Spinal cord (tissue), 9 donors: ENCODE measurements at regions not wholly inside any gene's neighbourhood (a gene's known extent, or its start where the extent isn't known, plus 50 kb on each side); places are given as distances from the start of the nearest gene placed in this dataset.

Experiments
- DNase-seq, 6 donors: peaks; one replicate each; pipeline versions ENCODE4 v3.0.0 to v3.0.0-alpha.2; 2013 to 2015; ENCODE audit warnings: low spot score in 6 of 6, low read depth in 4 of 6
- H3K27ac ChIP-seq: one replicate; pipeline ENCODE4 v1.5.1; 2013; ENCODE audit warnings: low read depth, low read length, control low read depth
- H3K27me3 ChIP-seq: one replicate; pipeline ENCODE4 v1.6.1; 2013; ENCODE audit warnings: low read length; ENCODE audit not compliant: control insufficient read depth, insufficient read depth
- H3K36me3 ChIP-seq: one replicate; pipeline ENCODE4 v1.6.1; 2013; ENCODE audit warnings: low read length; ENCODE audit not compliant: control insufficient read depth, insufficient read depth
- H3K4me1 ChIP-seq: one replicate; pipeline ENCODE4 v1.6.1; 2013; ENCODE audit warnings: low read length; ENCODE audit not compliant: control insufficient read depth, insufficient read depth
- H3K4me3 ChIP-seq: one replicate; pipeline ENCODE4 v1.5.1; 2013; ENCODE audit warnings: low read depth, low read length, control low read depth
- H3K9me3 ChIP-seq: one replicate; pipeline ENCODE4 v1.6.1; 2013; ENCODE audit warnings: low read length; ENCODE audit not compliant: control insufficient read depth, insufficient read depth
- WGBS: methylation state at CpG from one replicate; pipeline ENCODE4 v1.1.5; 2013; ENCODE audit warnings: missing lambda C conversion rate; ENCODE audit not compliant: insufficient coverage; 5-methylcytosine and 5-hydroxymethylcytosine counted together
- donor health status: healthy.

GRCh38 chr15:95170561-95171380 lies 939.4 kb downstream of the MCTP2 start:
- no peak overlapping the region for H3K4me3 ChIP-seq
- no peaks in the 10 kb centered on the region for H3K9me3 ChIP-seq
- H3K27ac ChIP-seq: peak overlapping the region; percentile 78
- peaks cover 15% of the 10 kb centered on the region for H3K4me1 ChIP-seq
- no peaks in the 10 kb centered on the region for H3K36me3 ChIP-seq
- peaks cover 3% of the 10 kb centered on the region for H3K27me3 ChIP-seq
- DNase-seq: no peak
- no CpG with 5 or more reads among the region's 6 CpGs for WGBS

DNA sequence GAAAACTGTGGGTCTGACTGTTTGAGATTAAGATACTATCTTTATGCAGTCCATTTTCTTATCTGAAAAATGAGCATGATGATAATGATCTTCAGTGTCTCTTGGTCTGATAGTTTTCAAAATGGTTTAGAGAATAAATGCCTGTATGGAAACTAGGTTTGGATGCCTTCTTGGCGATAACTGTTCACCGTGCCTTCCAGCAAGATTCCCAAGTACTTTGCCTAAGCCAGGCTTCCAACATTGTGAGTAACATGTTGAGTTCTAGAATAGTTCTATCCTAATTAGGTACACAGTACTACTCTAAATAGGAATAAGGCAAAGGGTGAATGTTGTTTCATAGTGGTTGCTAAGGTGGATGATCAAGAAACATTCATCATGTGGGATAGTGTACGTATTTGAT lies 940.2 kb downstream of the MCTP2 start:
- no peak overlapping the region for H3K4me3 ChIP-seq
- no peak overlapping the region for H3K27ac ChIP-seq
- H3K36me3 ChIP-seq: no peaks in the 10 kb centered on the region
- H3K4me1 ChIP-seq: peaks cover 15% of the 10 kb centered on the region
- H3K27me3 ChIP-seq: peaks cover 3% of the 10 kb centered on the region
- DNase-seq: no peak
- no peaks in the 10 kb centered on the region for H3K9me3 ChIP-seq
- 100% methylated on average over 1 of the region's 3 CpGs for WGBS

GRCh38 chr15:95174301-95175259 lies 943.2 kb downstream of the MCTP2 start:
- Histone ChIP-seq H3K9me3 (no peaks in the 10 kb centered on the region), H3K4me1 (peaks cover 11% of the 10 kb centered on the region), H3K27ac (no peak overlapping the region), H3K27me3 (peaks cover 3% of the 10 kb centered on the region), H3K36me3 (no peaks in the 10 kb centered on the region), H3K4me3 (no peak overlapping the region)
- DNase-seq: peak in 1 of 6 donors; percentile 40
- 49% methylated on average over 4 of the region's 9 CpGs for WGBS

DNA sequence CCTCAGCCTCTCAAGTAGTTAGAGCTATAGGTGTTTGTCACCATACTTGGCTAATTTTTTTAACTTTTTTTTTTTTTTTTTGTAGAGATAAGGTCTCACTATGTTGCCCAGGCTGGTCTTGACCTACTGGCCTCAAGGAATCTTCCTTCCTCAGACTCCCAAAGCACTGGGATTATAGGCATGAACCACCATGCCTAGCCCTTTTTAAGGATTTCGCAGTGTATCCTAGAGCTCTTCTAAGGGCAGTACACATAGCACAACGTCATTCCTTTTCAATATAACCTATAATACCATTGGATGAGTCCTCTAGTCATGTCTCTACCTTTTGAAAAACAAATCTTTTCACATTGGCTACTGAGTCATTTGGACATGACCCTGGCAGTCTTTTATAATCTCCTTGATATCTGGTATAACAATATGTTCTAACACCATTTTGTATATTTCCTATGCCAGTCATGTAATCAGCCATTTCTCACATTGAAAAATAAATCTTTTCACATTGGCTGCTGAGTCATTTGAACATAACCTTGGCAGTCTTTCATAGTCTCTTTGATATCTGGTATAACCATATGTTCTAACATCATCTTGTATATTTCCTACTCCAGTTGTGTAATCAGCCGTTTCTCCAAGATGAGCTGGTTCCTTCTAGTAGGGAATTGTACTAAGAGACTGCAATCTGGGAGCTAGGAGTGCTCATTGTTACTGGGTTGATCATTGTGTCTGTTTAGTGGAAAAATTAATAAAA lies 944.7 kb downstream of the MCTP2 start:
- Histone ChIP-seq H3K4me3 (no peak overlapping the region), H3K9me3 (peaks cover 7% of the 10 kb centered on the region), H3K27me3 (no peaks in the 10 kb centered on the region), H3K36me3 (no peaks in the 10 kb centered on the region), H3K27ac (no peak overlapping the region), H3K4me1 (no peaks in the 10 kb centered on the region)
- 100% methylated on average over 2 of the region's 3 CpGs for WGBS
- no peak for DNase-seq

DNA sequence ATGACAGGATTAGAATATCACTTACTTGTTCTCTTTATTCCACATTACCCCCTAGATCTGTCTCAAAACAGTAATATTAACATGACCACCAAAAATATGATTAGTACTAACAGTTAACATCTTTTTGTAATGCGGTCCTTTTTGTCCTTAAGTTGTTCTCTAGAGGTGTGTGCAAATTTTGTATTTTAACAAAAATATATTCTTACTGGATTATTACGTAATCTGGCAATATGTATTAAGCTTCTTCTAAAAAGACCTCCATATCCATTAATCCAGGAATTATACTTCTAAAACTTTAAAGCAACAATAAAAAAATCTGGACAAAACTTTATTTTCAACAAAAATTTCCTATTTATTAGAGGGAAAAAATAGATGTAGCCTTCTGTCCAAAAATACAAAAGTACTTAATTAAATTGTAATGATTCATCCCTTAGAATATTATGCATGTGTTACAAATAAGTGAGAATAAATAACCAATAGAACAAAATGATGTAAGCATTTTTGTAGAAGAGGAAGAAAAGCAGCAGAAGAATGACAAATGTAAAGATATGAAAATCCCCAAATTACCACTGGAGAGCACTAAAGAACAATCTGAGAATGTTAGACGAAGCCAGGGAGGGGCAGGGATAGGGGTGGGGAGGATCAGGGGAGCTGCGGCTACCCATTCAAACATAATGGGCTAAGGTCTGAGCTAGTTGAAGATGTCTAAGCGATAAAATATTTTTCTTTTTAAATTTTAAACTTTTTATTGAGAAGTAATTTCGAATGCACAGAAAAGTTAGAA lies 945.6 kb downstream of the MCTP2 start:
- no peak overlapping the region for H3K4me3 ChIP-seq
- WGBS: no CpG with 5 or more reads among the region's 6 CpGs
- DNase-seq: no peak
- H3K9me3 ChIP-seq: peaks cover 7% of the 10 kb centered on the region
- H3K4me1 ChIP-seq: no peaks in the 10 kb centered on the region
- H3K36me3 ChIP-seq: no peaks in the 10 kb centered on the region
- no peaks in the 10 kb centered on the region for H3K27me3 ChIP-seq
- no peak overlapping the region for H3K27ac ChIP-seq

DNA sequence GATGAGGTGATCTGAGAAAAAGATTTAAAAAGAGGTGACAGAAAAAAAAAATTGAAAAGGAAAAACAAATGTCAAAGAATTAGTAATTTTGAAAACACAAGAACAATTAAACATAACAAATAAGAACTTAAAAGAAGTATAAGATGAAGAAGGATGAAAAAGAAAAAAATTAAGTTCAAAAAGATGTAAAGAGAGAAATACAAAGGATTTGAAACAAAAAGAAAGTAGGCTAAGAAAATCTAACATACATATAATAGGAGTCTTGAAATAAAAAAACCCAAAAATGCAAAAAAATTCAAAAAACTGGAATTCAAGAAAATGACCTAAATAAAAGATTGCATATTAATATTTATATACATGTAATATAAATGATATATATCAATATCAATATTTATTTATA lies 949.2 kb downstream of the MCTP2 start:
- Histone ChIP-seq H3K9me3 (peaks cover 7% of the 10 kb centered on the region), H3K27me3 (no peaks in the 10 kb centered on the region), H3K4me1 (no peaks in the 10 kb centered on the region), H3K27ac (no peak overlapping the region), H3K4me3 (no peak overlapping the region), H3K36me3 (no peaks in the 10 kb centered on the region)
- DNase-seq: no peak

DNA sequence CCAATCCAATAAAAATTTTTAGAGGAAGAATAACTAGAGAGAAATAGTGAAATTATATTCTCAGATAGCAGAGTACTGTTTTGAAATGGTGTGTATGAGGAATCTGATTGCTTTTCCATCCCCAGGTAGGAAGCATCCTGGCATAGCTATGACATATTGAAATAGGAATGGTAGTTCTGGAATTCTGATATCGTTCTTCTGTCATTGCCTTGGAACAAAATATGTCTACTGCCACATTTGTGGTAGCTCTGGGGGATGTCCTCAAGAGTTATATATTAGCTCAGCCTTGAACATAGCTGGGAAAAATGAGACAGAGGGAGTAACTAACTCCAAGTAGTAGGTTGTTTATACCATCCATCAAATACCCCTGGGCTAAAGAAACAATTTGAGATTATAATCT lies 950.7 kb downstream of the MCTP2 start:
- no peaks in the 10 kb centered on the region for H3K4me1 ChIP-seq
- whole genome bisulfite sequencing: no CpG with 5 or more reads among the region's 1 CpG

GRCh38 chr15:95192923-95193322 lies 961.6 kb downstream of the MCTP2 start:
- Histone ChIP-seq H3K36me3 (no peaks in the 10 kb centered on the region), H3K27me3 (no peaks in the 10 kb centered on the region), H3K27ac (no peak overlapping the region), H3K4me1 (no peaks in the 10 kb centered on the region), H3K4me3 (no peak overlapping the region), H3K9me3 (no peaks in the 10 kb centered on the region)
- DNase-seq: no peak

More for the DNA sequence above, 950.7 kb downstream of the MCTP2 start:
- H3K27me3 ChIP-seq: no peaks in the 10 kb centered on the region
- H3K36me3 ChIP-seq: no peaks in the 10 kb centered on the region
- peaks cover 7% of the 10 kb centered on the region for H3K9me3 ChIP-seq
- no peak overlapping the region for H3K27ac ChIP-seq
- DNase-seq: no peak
- no peak overlapping the region for H3K4me3 ChIP-seq

DNA sequence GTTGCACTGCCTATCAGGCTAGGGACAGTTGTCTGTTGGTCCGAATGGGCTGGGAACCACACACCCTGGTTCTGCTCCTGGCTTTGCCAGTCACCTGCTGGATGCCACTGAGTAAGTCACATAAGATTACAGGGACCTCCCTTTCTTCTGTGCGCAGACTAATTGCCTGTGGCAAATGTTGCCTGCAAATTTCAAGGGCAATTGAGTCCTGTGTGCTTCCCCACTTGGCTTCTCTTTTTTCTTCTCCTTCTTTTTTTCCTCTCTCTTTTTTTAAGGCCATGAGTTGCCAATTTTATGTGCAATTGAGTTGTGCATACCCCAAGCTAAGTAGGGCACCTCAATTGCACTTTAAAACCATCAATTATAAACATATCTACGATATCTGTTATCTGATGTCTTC lies 963.4 kb downstream of the MCTP2 start:
- Histone ChIP-seq H3K9me3 (no peaks in the 10 kb centered on the region), H3K36me3 (no peaks in the 10 kb centered on the region), H3K27ac (no peak overlapping the region), H3K4me1 (no peaks in the 10 kb centered on the region), H3K27me3 (no peaks in the 10 kb centered on the region), H3K4me3 (no peak overlapping the region)
- 79% methylated on average over 2 of the region's 3 CpGs for WGBS
- DNase-seq: peak in 1 of 6 donors; percentile 65
